EH (cell line): ENCODE measurements at regions not wholly inside any gene's neighbourhood (a gene's known extent, or its start where the extent isn't known, plus 50 kb on each side); places are given as distances from the start of the nearest gene placed in this dataset.
"Not testable (repeated sequence)": the region's sequence is repeated elsewhere in the genome, so short reads cannot be mapped to it uniquely, and the experiment has no call there.

Experiments used
- DNase-seq: peaks from one replicate; pipeline ENCODE4 v3.0.0-alpha.2; 2015; ENCODE audit warnings: low read depth

DNA sequence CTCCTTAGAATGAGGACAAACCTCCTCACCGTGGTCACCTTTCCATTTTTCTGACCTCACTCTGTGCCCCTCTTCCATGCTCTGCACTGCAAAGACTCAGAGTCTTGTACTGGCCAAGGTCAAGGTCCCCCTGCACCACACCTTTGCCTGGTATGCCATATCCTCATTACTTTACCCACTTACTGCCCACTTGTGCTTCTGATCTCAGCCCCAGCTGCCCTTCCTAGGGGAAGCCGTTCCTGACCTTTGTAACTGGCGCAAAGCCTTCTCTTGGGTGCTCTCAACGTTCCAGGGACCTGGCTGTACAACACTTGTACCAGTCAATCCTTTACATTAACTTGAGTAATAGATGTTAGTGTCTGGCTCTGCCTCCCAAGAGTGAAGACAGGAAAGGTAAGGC, 256.0 kb downstream of the SV2B start:
- DNase-seq = no peak

DNA sequence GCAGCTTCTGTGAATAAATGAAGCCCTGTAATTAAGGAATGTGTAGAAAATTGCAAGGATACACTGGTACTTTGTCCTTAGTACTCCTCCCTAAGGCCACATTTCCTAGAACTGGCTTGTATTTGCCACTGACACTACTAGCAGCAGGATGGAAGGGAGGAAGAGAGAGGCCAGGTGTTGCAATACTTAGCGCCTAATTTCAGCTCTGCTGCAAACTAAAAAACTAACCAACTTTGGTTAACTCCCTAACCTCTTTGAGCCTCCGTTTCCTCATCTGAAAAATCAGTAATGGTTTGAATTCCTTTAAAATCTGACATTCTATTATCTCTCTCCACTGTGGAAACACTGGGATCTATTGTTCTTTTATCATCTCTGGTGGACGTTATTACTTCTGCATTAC, 257.0 kb downstream of the SV2B start:
- DNase-seq = no peak

DNA sequence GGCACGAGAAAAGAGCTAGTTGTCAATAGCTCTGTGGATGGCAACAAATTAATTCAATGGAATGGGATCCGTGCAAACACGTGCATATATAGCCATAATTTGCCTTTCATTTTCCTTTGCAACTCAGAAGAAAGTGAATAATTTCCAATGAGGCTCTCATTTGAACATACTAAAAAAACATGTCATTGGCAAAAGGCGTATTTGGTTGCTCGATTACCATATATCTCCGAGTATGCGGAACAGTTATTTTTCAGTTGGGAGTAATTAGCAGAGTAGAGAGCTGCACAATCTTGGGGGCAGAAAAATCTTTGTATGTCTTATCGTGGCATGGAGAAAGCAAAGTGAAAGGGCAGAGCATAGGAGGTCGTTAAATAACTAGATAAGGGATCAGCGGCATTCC, 257.4 kb downstream of the SV2B start:
- DNase-seq = no peak

DNA sequence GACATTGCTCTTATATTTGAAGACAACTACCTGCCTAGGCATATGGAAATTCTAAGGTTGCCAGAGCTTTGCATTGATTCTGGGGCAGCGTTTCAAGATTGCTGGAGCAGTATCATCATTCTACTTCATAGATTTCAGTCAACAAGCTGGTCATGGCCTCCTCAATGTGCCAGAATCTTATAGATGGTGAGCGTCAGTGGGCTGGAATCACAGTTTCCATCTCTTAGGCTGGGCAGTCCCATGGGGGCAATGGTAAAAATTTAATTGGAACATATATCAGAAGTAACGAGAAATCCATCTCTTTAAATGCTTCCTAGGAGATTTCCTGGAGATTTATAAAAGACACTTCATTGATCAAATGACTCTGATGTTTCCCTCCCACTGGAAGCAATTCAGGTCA, 258.3 kb downstream of the SV2B start:
- no peak for DNase-seq

DNA sequence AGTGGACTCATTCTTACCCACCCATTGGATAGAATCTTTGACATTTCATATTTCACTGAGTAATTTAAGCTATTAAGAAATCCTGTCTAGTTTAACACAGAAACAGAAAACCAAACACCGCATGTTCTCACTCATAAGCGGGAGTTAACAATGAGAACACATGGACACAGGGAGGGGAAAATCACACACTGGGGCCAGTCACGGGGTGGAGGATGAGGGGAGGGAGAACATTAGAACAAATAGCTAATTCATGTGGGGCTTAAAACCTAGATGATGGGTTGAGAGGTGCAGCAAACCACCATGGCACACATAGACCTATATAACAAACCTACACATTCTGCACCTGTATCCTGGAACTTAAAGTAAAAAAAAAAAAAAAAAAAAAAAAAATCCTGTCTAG, 261.6 kb downstream of the SV2B start:
- DNase-seq = not testable (repeated sequence)

DNA sequence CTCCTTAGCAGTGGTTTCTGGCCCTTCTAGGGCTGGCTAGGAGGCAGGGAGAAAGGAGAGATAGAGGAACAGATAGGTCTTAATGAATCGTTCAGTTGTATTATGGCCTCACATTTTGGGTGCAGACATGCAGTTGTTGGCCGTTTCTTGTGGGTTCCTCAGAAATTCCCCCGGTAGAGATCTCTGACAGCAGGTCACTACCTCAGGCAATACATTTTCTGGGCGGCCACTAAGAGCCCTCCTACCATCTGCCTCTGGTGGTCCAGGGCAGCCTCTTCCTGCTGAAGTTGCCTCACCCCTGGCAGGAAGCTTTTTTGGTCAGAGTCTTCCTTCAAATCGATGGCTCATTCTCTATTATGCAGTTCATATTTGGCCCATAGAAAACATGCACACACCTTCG, 266.1 kb downstream of the SV2B start:
- no peak for DNase-seq

- DNase-seq = no peak
Observed at GRCh38 chr15:91368611-91369010, 268.6 kb downstream of the SV2B start.

- DNase-seq = no peak
Observed at GRCh38 chr15:91369823-91370222, 269.8 kb downstream of the SV2B start.

GRCh38 chr15:91371345-91371744, 271.3 kb downstream of the SV2B start:
- not testable (repeated sequence) for DNase-seq

DNA sequence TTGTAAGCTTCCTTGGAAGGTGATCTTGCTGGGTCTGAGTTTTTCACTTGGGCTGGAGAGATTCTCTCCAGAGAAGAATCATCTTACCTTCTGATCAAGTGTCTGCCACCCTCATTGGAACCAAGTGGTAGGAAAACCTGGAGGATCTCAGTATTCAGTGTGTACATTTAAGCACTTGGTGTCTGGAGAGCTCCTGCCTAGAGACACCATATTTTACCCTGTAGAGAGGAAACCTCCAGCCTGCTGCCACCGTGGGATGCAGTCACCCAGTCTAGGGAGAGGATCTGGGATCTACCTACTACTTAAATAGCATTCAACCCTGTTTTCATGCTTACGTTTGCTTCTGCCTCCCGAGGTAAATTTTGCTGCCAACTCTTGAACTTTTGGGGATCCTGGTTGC, 274.3 kb downstream of the SV2B start:
- no peak for DNase-seq

DNA sequence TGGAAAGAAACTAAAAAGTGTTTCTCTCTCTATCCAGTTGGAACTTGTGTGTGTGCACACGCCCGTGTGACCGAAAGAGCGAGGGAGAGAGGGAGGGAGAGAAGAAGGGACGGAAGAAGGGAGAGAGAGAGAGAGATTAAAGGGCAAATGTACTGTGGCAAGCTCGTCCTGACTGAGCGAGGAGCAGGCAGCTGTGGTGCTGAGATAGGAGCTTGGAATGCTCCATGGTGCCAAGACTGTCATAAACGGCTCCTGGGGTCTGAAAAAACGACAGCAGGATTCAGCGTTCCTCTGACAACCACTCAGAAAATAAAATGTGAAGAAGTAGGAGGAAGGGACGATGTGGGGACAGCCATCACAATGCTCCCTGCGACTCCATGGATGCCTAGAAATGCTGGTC, 276.0 kb downstream of the SV2B start:
- DNase-seq = no peak

DNA sequence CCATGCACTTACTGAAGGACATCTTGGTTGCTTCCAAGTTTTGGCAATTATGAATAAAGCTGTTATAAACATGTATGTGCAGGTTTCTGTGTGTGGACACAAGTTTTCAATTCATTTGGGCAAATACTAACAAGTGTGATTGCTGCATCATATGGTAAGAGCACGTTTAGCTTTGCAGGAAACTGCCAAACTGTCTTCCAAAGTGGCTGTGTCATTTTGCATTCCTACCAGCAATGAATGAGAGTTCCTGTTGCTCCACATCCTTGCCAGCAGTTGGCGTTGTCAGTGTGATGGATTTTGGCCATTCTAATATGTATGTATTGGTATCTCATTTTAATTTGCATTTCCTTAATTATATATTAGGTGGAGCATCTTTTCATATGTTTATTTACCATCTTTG, 280.1 kb downstream of the SV2B start:
- DNase-seq = no peak

GRCh38 chr15:91383532-91383931, 283.5 kb downstream of the SV2B start:
- no peak for DNase-seq

- DNase-seq = no peak
Observed at GRCh38 chr15:91384189-91384730, 284.2 kb downstream of the SV2B start.

DNA sequence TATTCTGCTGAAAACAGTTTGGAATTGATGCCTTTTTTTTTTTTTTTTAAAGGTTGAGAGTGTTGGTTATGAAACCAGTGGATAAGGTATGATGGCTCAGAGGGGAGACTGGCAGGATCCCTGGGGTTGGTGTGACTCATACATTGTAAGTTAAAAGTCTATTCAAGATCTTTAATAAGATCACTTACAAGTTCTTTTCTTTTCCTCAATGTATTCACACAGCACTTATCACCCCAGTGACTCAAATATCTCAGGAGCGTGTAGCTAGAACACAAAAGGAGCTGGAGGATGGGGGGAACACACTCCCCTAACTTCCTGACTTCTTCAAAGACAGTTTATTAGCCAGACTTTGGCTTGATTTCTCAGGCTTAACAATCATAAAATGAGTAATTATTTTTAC, 285.3 kb downstream of the SV2B start:
- peak; percentile 2 for DNase-seq

DNA sequence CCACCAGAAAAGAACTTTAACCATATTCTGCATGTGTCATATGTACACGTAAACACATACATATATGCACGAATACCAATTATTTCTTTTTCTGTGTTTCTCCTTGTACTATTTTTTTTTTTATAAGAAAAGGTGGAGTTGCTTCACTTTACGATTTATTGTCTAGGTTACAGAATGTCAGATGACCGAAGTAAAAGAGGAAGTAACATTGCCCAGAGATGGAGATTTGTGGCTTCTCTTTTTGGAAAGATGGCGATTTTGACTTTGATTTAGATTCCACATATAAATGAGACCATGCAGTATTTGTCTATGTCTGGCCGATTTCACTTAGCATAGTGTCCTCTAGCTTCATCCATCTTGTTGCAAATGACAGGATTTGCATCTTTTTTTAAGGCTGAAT, 293.1 kb downstream of the SV2B start:
- DNase-seq = no peak

DNA sequence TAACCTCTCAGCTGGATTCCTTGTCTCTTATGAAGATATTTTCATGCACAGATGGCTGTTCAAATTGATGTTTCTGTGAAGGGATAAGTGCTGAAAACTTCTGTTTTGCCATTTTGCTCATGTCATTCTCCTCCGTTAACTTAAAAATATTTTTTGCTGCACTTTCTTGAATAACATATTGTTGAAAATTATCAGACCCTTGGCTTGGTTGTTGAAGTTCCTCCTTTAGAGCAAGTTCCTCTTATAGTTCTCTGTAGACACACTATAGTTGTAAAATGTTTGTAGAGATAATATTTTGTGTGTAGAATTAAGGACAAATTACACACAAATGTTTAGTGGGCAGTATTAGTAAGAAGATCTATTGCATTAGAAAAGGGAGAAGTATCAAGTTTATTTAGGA, 300.4 kb downstream of the SV2B start:
- DNase-seq = no peak

GRCh38 chr15:91407269-91407889, 307.3 kb downstream of the SV2B start:
- peak; percentile 22 for DNase-seq

DNA sequence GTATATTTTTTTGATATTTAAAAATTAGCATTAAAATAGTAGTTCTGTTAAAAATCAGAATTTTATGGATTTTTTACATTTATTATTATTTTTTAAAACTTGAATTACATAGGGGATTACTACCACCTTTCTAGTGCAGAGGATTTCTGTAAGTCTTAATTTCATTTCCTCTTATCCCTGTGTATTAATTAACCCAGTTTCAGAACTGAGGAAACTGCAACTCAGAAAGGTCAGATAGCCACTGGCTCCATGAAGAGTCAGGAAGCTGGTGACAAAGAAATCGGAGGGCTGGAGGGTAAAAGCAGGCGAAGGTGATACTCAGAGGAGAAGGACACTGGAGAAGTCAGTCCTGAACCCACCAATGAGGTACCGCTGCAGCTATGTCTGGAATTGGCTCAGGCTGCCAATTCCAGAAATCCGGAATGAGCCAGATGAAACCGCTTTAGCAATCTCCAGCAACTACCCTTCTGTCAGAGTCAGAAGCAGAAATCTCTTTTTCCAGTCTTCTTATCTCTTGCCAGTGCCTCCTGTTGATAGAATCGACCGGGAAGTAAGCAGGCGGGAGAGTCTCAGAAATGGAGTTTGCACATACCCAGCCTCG, 308.5 kb downstream of the SV2B start:
- no peak for DNase-seq

GRCh38 chr15:91409387-91409786, 309.3 kb downstream of the SV2B start:
- no peak for DNase-seq

GRCh38 chr15:91411586-91411985, 311.5 kb downstream of the SV2B start:
- no peak for DNase-seq

- DNase-seq = no peak
Observed at GRCh38 chr15:91412138-91412928, 312.3 kb downstream of the SV2B start.

DNA sequence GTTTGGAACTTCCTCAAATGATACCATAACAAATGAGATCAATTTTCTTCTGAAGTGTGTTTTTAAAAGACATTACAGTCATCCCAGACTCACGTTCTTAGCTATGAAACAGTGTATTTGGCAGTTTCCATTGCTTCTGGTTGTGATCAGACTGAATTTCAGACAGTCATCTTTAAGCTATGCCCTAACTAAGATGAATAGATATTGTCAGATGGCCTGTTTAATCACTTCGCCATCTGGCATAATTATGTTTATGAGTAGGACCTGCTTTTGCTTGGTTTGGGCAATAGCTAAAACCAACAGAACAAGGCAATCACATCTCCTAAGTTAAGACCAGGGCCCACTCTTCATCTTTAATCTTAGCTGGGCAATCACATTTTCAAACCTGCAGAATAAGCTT, 313.1 kb downstream of the SV2B start:
- DNase-seq = no peak
